CD4-positive, alpha-beta T cell treated with Interleukin-10 for 1 hour (primary cell): ENCODE measurements at regions not wholly inside any gene's neighbourhood (a gene's known extent, or its start where the extent isn't known, plus 50 kb on each side); places are given as distances from the start of the nearest gene placed in this dataset.
"Not testable (repeated sequence)": the region's sequence is repeated elsewhere in the genome, so short reads cannot be mapped to it uniquely, and the experiment has no call there.

ENCODE experiments used
- DNase-seq: peaks from one replicate; pipeline ENCODE4 v3.0.0-alpha.2; 2020

- DNase-seq, result no peak
Measured at GRCh38 chr5:57394421-57395210, 88.0 kb downstream of the ACTBL2 start.

GRCh38 chr5:57386958-57387357, 95.7 kb downstream of the ACTBL2 start:
- DNase-seq, result no peak

- DNase-seq, result peak; percentile 25
Measured at GRCh38 chr5:57383093-57383861, 99.3 kb downstream of the ACTBL2 start.

- DNase-seq, result no peak
Measured at GRCh38 chr5:57382655-57383054, 100.0 kb downstream of the ACTBL2 start.

DNA sequence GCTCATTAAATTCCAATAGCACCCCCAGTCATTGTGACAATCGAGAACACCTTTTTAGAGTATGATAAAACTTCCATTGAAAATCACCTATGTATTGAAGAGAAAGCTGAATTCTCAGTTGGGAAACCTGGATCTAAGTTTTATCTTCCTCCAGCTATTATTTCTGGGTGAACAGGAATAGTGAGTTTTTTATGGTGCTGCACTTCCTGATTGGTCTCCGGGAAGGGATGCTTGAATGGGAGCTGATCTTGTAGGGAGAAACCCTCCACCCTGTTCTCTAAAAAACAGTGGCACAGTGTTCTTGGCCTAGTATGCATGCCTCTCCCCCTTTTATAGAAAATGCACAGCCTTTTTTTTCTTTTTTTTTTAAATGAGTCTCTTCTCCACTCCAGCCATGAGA, 112.2 kb downstream of the ACTBL2 start:
- DNase-seq, result no peak

GRCh38 chr5:57368010-57368409, 114.6 kb downstream of the ACTBL2 start:
- no peak for DNase-seq

GRCh38 chr5:57366744-57367143, 115.9 kb downstream of the ACTBL2 start:
- DNase-seq, result no peak

DNA sequence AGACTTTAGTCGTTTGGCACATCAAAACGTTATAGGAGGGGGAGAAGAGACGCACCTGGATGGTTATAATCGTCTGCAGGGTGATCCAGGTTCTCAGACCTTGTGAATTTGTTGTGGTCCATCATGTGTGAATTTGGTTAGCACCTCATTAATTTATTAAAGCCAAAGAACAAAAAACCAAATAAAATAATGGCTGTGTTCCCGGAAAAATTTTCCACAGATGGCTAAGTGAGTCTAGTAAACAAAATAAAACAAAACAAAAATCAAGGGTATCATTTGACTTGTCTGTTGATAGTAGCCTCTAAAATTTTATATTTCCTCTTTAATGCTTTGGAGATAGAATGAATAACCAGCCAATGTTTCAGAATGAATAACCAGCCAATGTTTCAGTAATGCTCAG, 119.7 kb downstream of the ACTBL2 start:
- DNase-seq, result no peak

- no peak for DNase-seq
Measured at GRCh38 chr5:57360871-57361270, 121.7 kb downstream of the ACTBL2 start.

GRCh38 chr5:57358796-57359592, 123.6 kb downstream of the ACTBL2 start:
- no peak for DNase-seq

- DNase-seq, result not testable (repeated sequence)
Measured at GRCh38 chr5:57356850-57357249, 125.8 kb downstream of the ACTBL2 start.

- DNase-seq, result no peak
Measured at GRCh38 chr5:57349214-57349613, 133.4 kb downstream of the ACTBL2 start.

- no peak for DNase-seq
Measured at GRCh38 chr5:57348376-57349140, 134.1 kb downstream of the ACTBL2 start.

- no peak for DNase-seq
Measured at GRCh38 chr5:57346328-57346727, 136.3 kb downstream of the ACTBL2 start.

DNA sequence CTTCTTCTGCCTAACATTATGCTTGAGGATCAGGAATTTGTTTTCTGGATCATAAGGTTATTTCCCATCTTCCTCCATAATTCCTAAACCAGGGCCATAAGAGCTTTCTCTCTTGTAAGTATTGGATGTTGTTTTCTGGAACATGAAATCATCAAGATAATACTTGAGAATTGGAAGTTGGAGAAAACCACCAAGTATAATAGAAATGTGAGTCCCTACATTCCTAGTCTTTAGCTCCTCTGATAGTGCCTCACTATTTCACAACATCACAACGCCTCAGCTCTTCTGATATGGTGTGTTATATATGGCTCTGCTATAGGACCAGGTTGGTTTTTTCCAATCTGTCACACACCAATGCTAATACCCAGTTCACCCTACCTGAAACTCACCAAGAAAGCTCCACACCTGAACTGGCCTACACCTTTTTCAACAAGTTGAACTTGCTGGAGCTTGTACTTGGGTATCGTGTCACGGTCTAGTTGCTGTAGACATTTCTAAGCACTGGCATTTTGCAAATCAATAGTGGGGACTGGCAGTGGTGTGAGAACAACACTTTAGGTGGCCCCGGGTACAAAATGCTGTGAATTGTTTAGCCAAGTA, 141.1 kb downstream of the ACTBL2 start:
- DNase-seq, result no peak

DNA sequence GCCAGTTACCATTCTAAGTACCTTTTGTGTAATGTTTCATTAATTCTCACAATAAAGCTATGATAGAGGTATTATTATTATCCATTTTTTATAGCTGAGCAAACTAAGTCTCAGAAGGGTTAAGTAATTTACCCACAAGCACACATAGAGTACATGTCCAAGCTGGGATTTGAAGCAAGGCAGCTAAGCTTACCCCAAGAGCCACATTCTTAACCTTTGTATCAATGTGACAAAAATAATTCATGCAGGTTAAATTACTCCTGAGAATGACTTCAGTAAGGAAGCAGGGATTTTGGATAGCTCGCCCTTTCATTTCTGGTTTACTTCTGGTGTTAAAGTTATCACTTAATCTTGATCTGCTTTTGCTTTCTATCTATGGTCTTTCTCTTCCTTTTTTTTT, 141.9 kb downstream of the ACTBL2 start:
- no peak for DNase-seq

DNA sequence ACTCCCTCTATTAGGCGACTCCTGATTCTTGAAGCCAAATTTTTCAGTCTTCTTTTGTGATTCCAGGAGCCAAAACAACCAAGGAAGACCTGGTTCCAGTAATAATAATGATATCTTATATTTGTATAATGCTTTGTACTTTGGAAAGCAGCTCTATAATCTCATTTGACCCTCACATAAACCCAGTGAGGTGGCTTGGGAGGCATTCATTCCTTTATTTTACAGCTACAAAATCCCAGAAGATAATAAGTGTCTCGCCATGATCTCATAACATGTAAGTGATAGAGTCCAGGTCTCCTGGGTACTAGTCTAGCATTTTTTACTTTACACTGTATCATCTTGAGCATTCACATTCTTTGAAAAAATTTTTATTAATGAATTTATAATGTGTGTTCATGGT, 143.1 kb downstream of the ACTBL2 start:
- no peak for DNase-seq

GRCh38 chr5:57338868-57339340, 143.7 kb downstream of the ACTBL2 start:
- DNase-seq, result no peak

DNA sequence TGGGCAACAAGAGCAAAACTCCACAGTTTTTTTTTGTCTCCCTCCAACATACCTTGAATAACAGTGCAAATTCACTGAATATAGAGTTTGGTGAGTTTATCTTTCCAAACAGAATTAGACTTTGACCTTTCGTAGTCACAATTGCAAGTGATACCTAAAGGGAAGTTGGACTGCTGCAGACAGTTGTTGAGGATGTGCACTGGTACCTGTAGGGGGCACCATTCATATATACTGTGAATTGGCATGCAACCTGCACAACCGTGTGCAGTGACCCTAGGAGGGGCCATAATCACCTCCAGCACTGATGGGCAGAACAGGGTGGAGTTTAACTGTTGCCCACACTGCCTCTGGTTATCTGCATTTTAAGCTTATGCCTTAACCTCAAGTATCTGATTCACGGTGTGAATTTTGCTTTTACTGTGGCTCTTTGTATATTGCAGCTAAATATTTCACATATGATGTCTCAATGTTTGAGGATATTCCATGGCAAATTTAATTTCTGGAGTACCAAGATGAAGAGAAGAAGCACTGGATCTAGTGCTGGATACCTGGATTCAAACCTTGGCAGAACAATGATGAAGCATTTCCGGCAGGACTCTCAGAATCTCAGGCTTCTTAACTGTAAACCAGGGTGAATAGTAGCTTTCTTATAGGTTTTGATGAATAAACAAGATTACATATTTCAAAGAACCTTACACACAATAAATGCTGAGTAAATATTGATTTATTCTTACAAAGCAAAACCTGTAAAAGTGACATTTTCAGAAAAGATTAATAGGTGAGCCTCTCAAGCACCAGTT, 144.3 kb downstream of the ACTBL2 start:
- DNase-seq, result peak; percentile 23

- DNase-seq, result no peak
Measured at GRCh38 chr5:57335092-57335660, 147.4 kb downstream of the ACTBL2 start.

GRCh38 chr5:57334475-57334874, 148.1 kb downstream of the ACTBL2 start:
- no peak for DNase-seq
